ENCODE measurements at regions not wholly inside any gene's neighbourhood (a gene's known extent, or its start where the extent isn't known, plus 50 kb on each side); places are given as distances from the start of the nearest gene placed in this dataset.

GRCh38 chr6:11878735-11879134, 100.1 kb upstream of the ADTRP start:
- TF ChIP-seq CTCF (IDR thresholded peaks at IDR 0.05) = no peak
- no peak for TF ChIP-seq POLR2A (IDR thresholded peaks at IDR 0.05)

Data from adrenal gland (tissue), 5 donors.